Cardiac muscle cell (in vitro differentiated cells and primary cell): ENCODE measurements at regions not wholly inside any gene's neighbourhood (a gene's known extent, or its start where the extent isn't known, plus 50 kb on each side); places are given as distances from the start of the nearest gene placed in this dataset.

ENCODE experiments used
- DNase-seq, 2 donors: peaks; one replicate each; pipeline versions ENCODE4 v3.0.0 to v3.0.0-alpha.2; 2010 to 2017; ENCODE audit warnings: low read depth in 1 of 2, low spot score in 1 of 2
- H3K27ac ChIP-seq: fragments of 200-600 bp; sonication (generic); 2 replicates; pipeline ENCODE4 v1.5.1; 2016
- H3K27me3 ChIP-seq: fragments of 200-600 bp; sonication (generic); 2 replicates; pipeline ENCODE4 v1.6.0; 2016; ENCODE audit warnings: control low read depth
- H3K36me3 ChIP-seq: fragments of 200-600 bp; sonication (generic); 2 replicates; pipeline ENCODE4 v1.5.1; 2016; ENCODE audit warnings: control low read depth
- H3K4me1 ChIP-seq: fragments of 200-600 bp; sonication (generic); 2 replicates; pipeline ENCODE4 v1.8.1; 2017; ENCODE audit warnings: low read depth, mild to moderate bottlenecking, mixed run types
- H3K4me3 ChIP-seq: fragments of 200-600 bp; sonication (generic); 2 replicates; pipeline ENCODE4 v1.5.1; 2016; ENCODE audit warnings: mild to moderate bottlenecking
- H3K9me3 ChIP-seq: fragments of 200-600 bp; sonication (generic); 2 replicates; pipeline ENCODE4 v1.5.1; 2017; ENCODE audit warnings: low read depth, mild to moderate bottlenecking, control low read depth
- TF ChIP-seq, protein P1 (sequence below): IDR thresholded peaks from 2 replicates; pipeline ENCODE4 v1.5.1; 2012; ENCODE audit warnings: low read depth, mild to moderate bottlenecking, low read length

DNA sequence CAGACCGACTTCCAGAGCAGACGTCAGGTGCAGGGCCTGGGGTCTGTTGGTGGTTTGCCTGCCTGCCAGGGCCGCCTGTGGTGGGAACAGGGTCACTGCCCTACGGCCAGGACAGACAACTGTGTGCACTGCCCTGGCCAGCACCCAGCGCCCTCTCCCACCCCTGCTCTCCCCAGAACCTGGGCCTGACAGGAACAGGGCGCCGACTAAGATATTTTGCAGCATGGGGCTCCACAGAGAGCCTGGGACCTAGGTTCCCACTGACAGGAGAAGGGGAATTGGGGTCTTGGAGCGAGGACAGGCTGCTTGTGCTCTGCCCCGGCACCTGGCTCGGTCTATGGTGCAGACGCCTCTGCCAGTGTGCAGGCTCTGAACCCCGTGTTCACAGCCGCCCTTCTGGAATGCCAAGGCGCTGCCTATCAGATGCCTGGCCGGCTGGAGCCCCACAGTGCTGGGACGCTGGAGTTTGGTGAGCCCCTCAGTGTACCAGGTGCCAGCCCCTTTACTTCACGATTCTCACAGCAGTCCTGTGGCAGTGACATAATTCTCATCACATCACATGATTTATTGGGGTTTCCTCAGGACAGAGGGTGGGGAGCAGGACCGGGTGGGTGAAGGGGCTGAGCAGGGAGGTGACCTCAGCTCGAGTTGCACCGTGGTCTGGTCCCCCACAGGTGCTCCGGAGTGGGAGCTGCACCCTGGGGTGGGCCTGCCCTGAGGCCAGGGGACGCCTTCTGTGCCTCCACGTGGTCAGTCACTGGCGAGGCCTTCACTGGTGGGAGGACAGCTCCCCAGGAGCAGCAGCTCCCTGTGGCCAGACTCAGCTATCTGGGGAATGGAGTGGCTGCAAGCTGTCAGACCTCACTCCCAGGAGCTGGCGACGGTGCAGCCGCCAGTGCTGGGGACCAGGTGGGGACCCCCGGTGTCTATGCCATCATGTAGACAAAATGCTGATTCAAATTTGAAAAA, 113.8 kb upstream of the LRPAP1 start:
- Histone ChIP-seq H3K27me3 (no peaks in the 10 kb centered on the region), H3K27ac (no peak overlapping the region), H3K4me1 (no peaks in the 10 kb centered on the region), H3K36me3 (no peaks in the 10 kb centered on the region), H3K4me3 (no peak overlapping the region), H3K9me3 (no peaks in the 10 kb centered on the region)
- DNase-seq, result no peak
- TF ChIP-seq, protein P1, sequence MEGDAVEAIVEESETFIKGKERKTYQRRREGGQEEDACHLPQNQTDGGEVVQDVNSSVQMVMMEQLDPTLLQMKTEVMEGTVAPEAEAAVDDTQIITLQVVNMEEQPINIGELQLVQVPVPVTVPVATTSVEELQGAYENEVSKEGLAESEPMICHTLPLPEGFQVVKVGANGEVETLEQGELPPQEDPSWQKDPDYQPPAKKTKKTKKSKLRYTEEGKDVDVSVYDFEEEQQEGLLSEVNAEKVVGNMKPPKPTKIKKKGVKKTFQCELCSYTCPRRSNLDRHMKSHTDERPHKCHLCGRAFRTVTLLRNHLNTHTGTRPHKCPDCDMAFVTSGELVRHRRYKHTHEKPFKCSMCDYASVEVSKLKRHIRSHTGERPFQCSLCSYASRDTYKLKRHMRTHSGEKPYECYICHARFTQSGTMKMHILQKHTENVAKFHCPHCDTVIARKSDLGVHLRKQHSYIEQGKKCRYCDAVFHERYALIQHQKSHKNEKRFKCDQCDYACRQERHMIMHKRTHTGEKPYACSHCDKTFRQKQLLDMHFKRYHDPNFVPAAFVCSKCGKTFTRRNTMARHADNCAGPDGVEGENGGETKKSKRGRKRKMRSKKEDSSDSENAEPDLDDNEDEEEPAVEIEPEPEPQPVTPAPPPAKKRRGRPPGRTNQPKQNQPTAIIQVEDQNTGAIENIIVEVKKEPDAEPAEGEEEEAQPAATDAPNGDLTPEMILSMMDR, result no peak

DNA sequence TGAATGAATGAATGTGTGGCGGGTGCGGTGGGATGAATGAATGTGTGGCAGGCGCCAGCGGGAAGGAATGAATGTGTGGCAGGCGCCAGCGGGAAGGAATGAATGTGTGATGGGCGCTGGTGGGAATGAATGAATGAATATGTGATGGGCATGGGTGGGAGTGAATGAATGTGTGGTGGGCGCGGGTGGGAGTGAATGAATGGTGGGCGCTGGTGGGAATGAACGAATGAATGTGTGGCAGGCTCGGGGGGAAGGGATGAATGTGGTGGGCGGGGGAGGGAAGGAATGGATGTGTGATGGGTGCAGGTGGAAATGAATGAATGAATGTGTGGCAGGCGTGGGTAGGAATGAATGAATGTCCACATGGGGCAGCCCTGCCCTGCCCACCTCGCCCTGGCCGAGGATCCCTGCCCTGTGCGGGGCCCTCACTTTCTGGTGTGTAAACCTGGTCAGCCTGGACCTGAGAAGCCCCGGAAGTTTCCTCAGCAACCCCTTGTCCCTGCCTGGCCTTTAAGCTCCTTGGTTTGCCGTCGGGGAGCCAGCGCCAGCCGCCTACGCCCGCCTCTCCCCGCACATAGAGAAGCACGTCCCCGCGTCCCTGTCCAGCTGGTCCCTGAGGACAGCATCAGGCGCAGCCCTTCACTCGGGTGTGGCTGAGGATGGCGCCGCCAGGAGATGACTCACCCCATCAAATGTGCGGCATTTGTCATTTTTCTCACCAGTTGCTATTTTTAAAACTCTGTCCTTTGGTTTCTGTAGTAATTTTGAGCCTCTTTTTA, 112.8 kb upstream of the LRPAP1 start:
- Histone ChIP-seq H3K4me3 (no peak overlapping the region), H3K27me3 (no peaks in the 10 kb centered on the region), H3K36me3 (no peaks in the 10 kb centered on the region), H3K9me3 (no peaks in the 10 kb centered on the region), H3K4me1 (no peaks in the 10 kb centered on the region), H3K27ac (no peak overlapping the region)
- TF ChIP-seq, protein P1, result no peak
- DNase-seq, result no peak

DNA sequence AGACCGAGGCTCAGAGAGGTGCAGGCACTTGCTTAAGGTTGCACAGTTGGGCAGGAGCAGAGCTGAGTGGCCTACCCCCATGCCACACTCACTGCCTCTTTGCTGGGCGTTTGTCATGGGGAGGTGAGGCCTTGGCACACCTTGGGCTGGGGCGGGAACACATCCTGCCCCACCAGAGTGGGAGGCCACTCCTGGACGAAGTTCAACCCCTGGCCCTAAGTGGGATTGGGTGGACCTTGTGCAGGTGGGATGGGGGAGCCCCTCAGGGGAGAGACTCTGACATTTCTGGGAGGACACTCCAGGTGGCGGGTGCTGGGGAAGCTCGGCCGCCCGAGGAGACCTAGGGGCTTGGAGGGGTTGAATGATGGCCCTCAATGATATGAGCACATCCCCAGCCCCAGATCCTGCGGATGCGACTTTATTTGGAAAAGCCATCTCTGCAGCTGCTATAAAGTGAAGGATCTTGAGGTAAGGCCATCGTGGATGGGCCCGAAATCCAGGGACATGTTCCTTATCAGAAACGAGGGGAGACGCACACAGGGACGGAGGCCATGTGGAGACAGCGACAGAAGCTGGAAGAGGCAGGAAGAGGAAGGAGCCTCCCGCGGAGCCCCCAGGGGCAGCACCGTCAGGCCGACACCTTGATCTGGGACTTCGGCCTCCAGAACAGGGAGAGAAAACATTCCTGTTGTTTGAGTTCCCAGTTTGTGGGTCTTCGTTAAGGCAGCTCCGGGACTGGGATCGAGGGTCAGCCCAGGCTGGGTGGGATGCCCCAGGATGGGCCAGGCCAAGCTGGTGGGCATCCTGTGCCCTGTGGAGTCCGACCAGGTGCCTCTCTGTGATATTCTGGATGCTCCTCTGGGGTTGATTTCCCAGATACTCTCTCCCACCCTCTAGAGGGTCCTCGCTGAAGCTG, 111.6 kb upstream of the LRPAP1 start:
- no peak overlapping the region for H3K27ac ChIP-seq
- no peaks in the 10 kb centered on the region for H3K36me3 ChIP-seq
- H3K4me1 ChIP-seq, result no peaks in the 10 kb centered on the region
- H3K27me3 ChIP-seq, result no peaks in the 10 kb centered on the region
- no peak for DNase-seq
- H3K9me3 ChIP-seq, result no peaks in the 10 kb centered on the region
- H3K4me3 ChIP-seq, result no peak overlapping the region
- TF ChIP-seq, protein P1, result no peak

DNA sequence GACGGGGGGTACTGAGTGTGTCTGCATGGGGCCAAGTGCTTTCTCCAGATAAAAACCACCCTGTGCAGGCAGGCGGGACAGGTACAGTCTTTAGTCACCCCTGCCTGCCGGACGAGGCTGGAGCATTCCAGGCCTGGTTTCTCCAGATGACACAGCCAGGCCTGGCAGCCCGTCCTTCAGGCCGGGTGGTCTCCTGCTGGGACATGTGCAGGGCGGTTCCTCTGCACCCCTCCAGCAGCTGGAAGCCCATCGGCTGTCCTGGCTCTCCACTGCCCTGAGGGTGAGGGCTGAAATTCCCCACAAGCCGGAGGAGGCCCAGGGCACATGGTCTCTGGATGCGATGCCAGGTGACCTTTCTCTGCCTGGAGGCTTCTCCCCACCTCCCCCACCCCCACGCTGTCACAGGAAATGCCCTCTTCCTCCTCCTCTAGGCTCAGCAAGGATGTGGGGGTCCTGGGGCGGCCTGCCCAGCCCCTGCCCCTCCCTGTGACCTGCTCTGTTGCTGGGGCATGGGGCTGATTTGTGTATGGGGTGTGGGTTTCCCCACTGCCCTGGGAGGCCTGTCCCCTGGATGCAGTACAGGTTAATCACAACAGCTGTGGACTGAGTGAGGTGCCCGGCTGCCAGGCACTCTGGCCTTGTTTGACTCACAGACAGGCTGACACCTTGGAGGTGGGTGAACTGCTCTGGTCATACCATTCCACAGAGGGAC, 110.7 kb upstream of the LRPAP1 start:
- no peaks in the 10 kb centered on the region for H3K36me3 ChIP-seq
- TF ChIP-seq, protein P1, result no peak
- H3K9me3 ChIP-seq, result no peaks in the 10 kb centered on the region
- no peak overlapping the region for H3K4me3 ChIP-seq
- no peaks in the 10 kb centered on the region for H3K4me1 ChIP-seq
- H3K27me3 ChIP-seq, result no peaks in the 10 kb centered on the region
- no peak overlapping the region for H3K27ac ChIP-seq
- no peak for DNase-seq
